ENCODE measurements at regions not wholly inside any gene's neighbourhood (a gene's known extent, or its start where the extent isn't known, plus 50 kb on each side); places are given as distances from the start of the nearest gene placed in this dataset.
A peak's percentile ranks its signal among the peaks of the same experiment; 100 is the strongest.

- H3K79me2 ChIP-seq (ENCODE audit: control insufficient read depth in 1 of 2, insufficient read depth in 2 of 2, low read length in 2 of 2) = no peaks in the 10 kb centered on the region
- H3K23ac ChIP-seq (ENCODE audit: insufficient read length) = no peak overlapping the region
- no peak overlapping the region for H4K5ac ChIP-seq (ENCODE audit: insufficient read length, low read depth, low read length)
- no peak overlapping the region for H2BK5ac ChIP-seq (ENCODE audit: low read depth, low read length)
- no peak overlapping the region for H2AK5ac ChIP-seq (ENCODE audit: low read depth, low read length)
- H3K4me2 ChIP-seq (ENCODE audit: insufficient read depth in 1 of 2, low read depth in 2 of 2, low read length in 2 of 2) = no peak overlapping the region
- no peak overlapping the region for H4K91ac ChIP-seq (replicated peaks; ENCODE audit: insufficient read length, low read length)
- no peak overlapping the region for H3K4me3 ChIP-seq (ENCODE audit: extremely low read depth in 1 of 4, insufficient read depth in 2 of 4, low read depth in 3 of 4, low read length in 4 of 4)
- DNase-seq (ENCODE audit: low read depth in 1 of 2, low spot score in 2 of 2) (no peak), FAIRE-seq (no peak)
- H4K20me1 ChIP-seq (replicated peaks in 1 of 2; ENCODE audit: control insufficient read depth in 1 of 2, insufficient read depth in 2 of 2, low read length in 2 of 2) = no peaks in the 10 kb centered on the region
- no peak overlapping the region for H3K56ac ChIP-seq (replicated peaks; ENCODE audit: insufficient read length, low read depth, low read length)
- H3K23me2 ChIP-seq (ENCODE audit: low read depth, low read length) = no peaks in the 10 kb centered on the region
- no peak overlapping the region for H3K18ac ChIP-seq (ENCODE audit: extremely low read depth, low read length)
- H2BK120ac ChIP-seq (replicated peaks; ENCODE audit: low read depth, low read length) = no peak overlapping the region
- no peak overlapping the region for H2BK20ac ChIP-seq (ENCODE audit: low read length)
- H4K8ac ChIP-seq (ENCODE audit: extremely low read depth, insufficient read depth, low read length) = no peak overlapping the region
- no peaks in the 10 kb centered on the region for H3K4me1 ChIP-seq (replicated peaks in 1 of 4; ENCODE audit: control insufficient read depth in 3 of 4, insufficient read depth in 4 of 4, low read length in 3 of 4)
- peak overlapping the region; percentile 56; the same call in 1 of the 2 replicates for H2AFZ ChIP-seq (ENCODE audit: low read length)
- H3K9me3 ChIP-seq (ENCODE audit: insufficient read depth in 2 of 2, low read depth in 1 of 2, low read length in 1 of 2) = no peaks in the 10 kb centered on the region
- no peaks in the 10 kb centered on the region for H3K79me1 ChIP-seq (ENCODE audit: low read depth, low read length)
- WGBS, 2 experiments (ENCODE audit: extremely low coverage in 1 of 2, insufficient coverage in 1 of 2, insufficient read length in 1 of 2, insufficient replicate concordance in 2 of 2, low coverage in 1 of 2, low lambda C conversion rate in 2 of 2, missing lambda C conversion rate in 1 of 2) = 88% methylated on average over 2 of the region's 2 CpGs; no CpG with 5 or more reads in 1 of the 2 experiments
- no peak overlapping the region for H3K27ac ChIP-seq (ENCODE audit: low read depth, low read length)
- H3K27me3 ChIP-seq (replicated peaks in 1 of 4; ENCODE audit: control insufficient read depth in 3 of 4, extremely low read depth in 1 of 4, insufficient read depth in 3 of 4, low read length in 3 of 4) = no peaks in the 10 kb centered on the region
- POLR2A ChIA-PET (ENCODE audit: partially characterized antibody) = no interaction called here
- CTCF ChIA-PET (ENCODE audit: partially characterized antibody) = interaction anchor here (0.6 to 3.3 kb wide), 38 partner anchors 8 to 893 kb away, joined by 3 to 35 read pairs (median 4); partner anchors contain the start of gene EDN1
- no peak overlapping the region for H3K9ac ChIP-seq (replicated peaks in 1 of 4; ENCODE audit: extremely low read depth in 1 of 4, low read depth in 3 of 4, low read length in 3 of 4)
- no peak overlapping the region for H3K14ac ChIP-seq (ENCODE audit: insufficient read length)
- H2BK15ac ChIP-seq (ENCODE audit: low read length) = no peak overlapping the region
- no peak overlapping the region for H3K4ac ChIP-seq (replicated peaks; ENCODE audit: insufficient read length, low read depth, low read length)
- no peak overlapping the region for H2BK12ac ChIP-seq (ENCODE audit: low read depth, low read length)
- H3K36me3 ChIP-seq (ENCODE audit: control insufficient read depth in 2 of 4, insufficient read depth in 4 of 4, low read length in 3 of 4) = no peaks in the 10 kb centered on the region
- TF ChIP-seq EP300 (IDR thresholded peaks at IDR 0.05; ENCODE audit: borderline replicate concordance in 1 of 2, low read depth in 2 of 2, low read length in 2 of 2) (no peak), BRCA1 (IDR thresholded peaks at IDR 0.05; ENCODE audit: low read depth, low read length) (no peak), BACH1 (IDR thresholded peaks at IDR 0.05; ENCODE audit: low read length) (no peak), USF2 (IDR thresholded peaks at IDR 0.05; ENCODE audit: low read length) (no peak), SP4 (IDR thresholded peaks at IDR 0.05; ENCODE audit: low read length) (no peak), RBBP5 (IDR thresholded peaks at IDR 0.05; ENCODE audit: borderline replicate concordance, low read depth, low read length) (no peak), EGR1 (IDR thresholded peaks at IDR 0.05; ENCODE audit: borderline replicate concordance, low read depth, low read length) (no peak), RAD21 (IDR thresholded peaks at IDR 0.05 in 1 of 2, conservative IDR thresholded peaks at IDR 0.05 in 1 of 2; ENCODE audit: low read depth in 2 of 2, low read length in 2 of 2) (no peak), EZH2 (IDR thresholded peaks at IDR 0.05; ENCODE audit: low read depth, low read length, severe bottlenecking) (no peak), SP2 (IDR thresholded peaks at IDR 0.05; ENCODE audit: low read length) (no peak), ATF2 (IDR thresholded peaks at IDR 0.05; ENCODE audit: low read length) (no peak), GTF2F1 (IDR thresholded peaks at IDR 0.05; ENCODE audit: borderline replicate concordance, low read depth, low read length) (no peak)
Measured at GRCh38 chr6:12481850-12482249, 191.7 kb downstream of the EDN1 start.

All from H1 (cell line).